Kidney tubule cell (primary cell): ENCODE measurements at regions not wholly inside any gene's neighbourhood (a gene's known extent, or its start where the extent isn't known, plus 50 kb on each side); places are given as distances from the start of the nearest gene placed in this dataset.
"Not testable (repeated sequence)": the region's sequence is repeated elsewhere in the genome, so short reads cannot be mapped to it uniquely, and the experiment has no call there.

ENCODE experiments used
- DNase-seq: peaks from one replicate; pipeline ENCODE4 v3.0.0-alpha.2; 2018; ENCODE audit warnings: low spot score

DNA sequence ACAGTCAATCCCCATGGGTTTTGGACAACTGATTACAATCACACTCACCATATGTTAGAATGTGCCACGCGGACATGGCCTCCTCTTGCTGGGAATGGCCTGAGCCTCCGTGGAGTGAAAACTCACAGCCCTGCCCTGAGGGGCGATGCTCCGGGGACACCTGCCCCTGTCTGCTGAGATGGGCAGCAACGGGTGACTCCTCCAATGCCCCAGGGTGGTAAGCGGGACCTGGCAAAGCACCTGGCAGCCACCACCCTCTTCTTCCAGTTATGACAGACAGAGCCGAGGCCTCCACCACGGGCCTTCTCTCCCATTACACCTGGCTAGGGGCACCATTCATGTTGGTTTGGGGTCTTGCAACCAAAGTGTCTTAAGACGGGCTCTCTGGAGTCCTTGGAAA is 94.9 kb upstream of the COL5A1 start:
- DNase-seq: no peak

DNA sequence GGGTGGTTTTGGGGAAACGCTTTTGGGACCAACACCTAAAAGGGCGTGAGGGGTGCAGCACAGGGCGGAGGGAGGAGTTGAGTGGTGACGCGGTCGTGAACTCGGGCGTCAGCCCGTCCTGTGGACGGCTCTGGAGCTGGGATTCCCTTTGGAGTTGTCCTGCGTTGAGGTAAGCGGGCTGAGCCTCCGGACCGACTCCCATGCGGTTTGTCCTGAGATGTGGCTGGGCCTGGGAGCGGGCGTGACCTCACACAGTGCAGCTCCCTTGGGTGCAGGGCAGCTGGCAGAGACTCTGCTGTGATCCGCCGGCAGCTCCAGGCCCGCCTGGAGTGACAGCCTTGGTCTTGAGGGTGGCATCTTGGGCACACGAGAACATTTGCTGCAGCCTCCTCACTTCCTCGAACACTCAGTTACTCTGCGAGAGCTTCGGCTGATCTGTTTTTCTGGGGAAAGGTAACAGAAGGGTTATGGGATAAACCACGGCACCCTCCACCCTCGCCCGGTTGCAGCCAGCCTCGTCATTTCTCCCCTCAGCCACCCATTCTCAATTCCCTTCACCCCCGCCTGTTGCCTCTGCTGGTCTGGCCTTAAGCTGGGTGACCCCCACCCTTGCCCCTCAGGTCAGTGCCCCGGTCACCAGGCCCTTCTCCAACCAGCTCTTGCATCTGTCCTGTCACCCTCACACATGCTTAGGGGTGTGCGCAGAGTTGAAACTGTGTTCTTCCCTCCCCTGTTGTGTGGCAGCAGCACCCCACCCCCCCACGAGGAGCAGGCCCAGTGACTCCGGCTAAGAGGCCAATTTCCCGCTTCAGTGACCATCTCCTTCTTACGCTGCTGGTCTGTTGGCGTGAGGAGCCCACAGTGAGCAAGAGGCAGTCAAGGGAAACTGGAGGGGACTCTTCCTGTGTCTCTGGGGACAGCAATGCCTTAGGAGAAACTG is 94.2 kb upstream of the COL5A1 start:
- peak; percentile 68 for DNase-seq

DNA sequence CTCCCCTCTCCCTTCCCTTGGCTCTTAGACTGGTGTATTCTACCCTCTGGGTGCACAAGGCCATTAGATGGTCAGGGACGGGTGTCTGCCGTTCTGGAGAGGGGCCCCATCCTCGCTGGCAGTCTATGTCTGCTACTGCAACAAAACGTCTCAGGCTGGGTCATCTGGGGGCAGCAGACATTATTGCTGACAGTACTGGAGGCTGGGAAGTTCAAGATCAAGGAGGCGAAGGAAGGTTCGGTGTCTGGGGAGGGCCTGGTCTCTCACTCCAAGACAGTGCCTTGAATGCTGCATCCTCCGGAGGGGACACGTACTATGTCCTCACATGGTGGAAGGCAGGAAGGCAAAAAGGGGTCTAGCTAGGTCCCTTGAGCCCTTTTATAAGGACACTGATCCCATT is 93.4 kb upstream of the COL5A1 start:
- DNase-seq: no peak

DNA sequence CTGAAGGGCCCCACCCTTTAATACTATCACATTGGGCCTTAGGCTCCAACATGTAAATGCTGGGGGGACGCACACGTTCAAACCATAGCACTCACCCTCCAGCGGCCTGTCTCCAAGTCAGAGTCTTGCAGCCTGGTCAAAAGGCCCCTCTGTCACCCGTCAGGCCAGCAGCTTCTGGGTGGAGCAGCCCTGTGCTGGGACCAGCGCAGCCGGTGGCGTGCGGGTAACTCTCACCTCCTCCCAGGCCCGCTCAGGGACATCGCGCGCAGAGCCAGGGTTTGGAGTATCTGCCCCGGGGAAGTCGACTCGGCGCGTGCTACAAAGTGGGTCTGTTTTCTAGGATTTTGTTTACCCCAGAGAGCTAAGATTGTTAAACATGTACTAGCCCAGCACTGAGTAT is 93.0 kb upstream of the COL5A1 start:
- DNase-seq: no peak

DNA sequence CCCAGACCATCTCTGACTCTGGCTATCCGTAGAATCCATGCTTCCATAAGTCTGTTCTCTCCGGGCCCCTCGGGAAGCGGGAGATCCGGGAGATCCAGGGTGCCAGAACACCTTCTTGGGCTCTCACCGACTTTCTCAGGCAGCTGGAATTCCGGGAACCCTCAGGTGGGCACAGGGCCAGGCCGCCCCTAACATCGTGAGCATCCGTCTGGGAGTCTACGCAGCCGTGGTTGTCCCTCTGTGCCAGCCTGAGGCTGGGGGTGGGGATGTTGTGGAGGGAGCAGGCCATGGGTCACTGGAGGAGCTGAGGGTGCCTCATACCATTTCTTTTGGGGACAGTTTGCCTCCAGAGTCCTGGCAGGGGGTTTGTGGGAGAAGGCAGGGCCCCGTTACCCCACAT is 92.3 kb upstream of the COL5A1 start:
- no peak for DNase-seq

DNA sequence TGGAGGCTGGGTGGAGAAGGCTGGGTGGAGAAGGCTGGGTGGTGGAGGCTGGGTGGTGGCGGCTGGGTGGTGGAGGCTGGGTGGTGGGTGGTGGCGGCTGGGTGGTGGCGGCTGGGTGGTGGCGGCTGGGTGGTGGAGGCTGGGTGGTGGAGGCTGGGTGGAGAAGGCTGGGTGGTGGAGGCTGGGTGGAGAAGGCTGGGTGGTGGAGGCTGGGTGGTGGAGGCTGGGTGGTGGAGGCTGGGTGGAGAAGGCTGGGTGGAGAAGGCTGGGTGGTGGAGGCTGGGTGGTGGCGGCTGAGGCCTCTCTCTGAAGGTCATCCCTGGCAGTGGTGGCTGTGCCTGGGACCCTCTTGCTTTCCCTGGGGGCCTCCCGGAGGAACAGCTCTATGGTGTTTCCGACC is 91.5 kb upstream of the COL5A1 start:
- DNase-seq: not testable (repeated sequence)

DNA sequence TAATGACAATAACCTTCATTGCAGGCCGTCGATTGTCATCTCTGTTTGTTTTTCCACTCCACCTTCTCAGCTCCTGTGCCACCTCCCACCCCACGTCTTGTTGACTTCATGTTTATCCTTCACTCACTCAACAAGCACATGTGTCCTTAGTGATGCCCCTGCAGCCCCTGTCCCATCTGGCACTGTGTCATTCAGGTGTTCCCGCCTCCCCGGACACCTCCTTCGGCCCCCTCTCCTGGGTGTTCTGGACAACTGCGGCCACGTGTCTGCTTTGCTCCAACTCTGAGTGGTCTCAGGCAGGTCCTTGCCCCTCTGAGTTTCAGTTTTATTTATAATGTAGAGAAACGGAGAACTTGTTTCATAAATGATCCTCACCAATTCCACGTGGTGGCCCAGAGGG is 91.0 kb upstream of the COL5A1 start:
- no peak for DNase-seq

DNA sequence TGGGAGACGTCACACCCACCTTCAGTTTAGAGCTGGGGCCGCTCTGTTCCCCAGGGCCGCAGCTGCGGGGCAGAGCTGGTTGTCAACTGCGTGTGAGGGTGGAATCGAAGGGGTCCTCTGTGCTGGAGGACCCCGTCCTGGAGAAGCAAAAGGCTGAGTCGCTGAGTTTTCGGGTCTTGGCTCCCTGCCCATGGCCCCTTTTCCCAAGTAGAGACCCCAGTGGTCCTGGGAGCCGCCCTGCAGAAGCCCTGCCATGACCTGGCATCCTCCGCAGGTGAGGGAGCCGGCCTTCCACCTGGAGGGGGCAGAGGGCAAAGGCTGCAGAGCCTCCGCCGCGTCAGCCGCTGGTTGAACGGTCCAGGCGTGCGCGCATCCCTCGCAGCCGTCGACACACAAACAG is 90.4 kb upstream of the COL5A1 start:
- DNase-seq: no peak

DNA sequence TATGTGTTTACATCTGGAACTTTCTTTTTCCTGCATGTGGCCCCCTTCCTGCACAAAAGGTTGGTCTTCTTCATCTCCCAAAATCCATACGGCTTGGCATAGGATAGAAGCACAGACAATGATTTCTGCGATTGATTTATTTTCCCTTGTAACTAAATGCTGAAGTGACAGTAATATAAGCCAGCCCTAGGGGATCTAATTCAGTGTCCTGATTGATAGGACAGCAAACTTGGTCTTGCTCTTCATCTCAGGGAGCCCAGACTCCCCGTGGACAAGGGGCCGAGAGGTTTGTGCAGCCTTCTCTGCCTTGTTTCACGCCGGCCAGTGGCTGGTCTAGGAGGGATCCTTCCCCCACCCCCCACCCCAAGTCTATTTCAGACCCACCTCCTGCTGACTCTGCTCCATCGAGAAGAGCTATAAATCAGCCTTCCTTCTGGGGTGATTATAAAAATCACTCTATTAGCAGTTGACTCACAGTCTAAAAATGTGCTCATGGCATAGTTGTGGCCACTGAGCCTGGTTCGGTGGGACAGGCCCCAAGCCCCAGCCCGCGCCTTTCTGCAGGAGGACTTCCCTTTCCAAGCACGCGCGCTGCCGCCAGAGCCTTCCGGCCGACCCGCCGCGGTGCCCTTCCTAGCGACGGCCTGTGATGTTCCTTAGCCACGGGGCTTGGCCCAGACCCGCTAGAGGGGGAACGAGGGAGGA is 89.8 kb upstream of the COL5A1 start:
- peak; percentile 82 for DNase-seq

DNA sequence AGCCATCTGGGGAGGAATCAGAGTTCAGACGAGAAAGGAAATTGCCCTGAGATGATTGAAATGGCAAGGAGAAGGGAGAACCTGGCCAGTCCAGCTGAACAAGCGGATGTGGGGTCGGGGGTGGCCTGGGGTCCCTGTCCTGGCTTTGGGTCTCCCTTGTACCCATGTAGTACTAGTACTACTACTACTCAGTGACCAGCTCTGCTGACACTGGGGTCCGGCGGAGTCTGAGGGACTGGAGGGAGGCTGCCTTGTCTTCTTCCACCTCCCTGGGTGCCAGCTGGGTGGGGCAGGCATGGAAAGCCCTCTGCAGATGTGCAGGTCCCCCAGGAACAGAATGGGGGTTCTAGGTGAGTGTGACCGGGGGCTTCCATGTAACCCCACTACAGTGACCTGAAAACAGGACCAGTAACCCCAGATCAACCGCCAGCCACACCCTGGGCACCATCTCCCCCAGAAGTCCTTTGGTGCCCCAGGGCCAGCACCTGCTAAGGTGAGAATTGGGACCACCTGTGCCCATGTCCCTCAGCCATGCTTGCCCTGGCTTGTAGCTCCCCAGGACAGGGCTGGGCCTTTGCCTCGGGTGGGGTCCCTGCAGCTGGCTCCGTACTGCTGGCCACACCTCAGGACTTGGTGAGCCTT is 89.1 kb upstream of the COL5A1 start:
- no peak for DNase-seq

DNA sequence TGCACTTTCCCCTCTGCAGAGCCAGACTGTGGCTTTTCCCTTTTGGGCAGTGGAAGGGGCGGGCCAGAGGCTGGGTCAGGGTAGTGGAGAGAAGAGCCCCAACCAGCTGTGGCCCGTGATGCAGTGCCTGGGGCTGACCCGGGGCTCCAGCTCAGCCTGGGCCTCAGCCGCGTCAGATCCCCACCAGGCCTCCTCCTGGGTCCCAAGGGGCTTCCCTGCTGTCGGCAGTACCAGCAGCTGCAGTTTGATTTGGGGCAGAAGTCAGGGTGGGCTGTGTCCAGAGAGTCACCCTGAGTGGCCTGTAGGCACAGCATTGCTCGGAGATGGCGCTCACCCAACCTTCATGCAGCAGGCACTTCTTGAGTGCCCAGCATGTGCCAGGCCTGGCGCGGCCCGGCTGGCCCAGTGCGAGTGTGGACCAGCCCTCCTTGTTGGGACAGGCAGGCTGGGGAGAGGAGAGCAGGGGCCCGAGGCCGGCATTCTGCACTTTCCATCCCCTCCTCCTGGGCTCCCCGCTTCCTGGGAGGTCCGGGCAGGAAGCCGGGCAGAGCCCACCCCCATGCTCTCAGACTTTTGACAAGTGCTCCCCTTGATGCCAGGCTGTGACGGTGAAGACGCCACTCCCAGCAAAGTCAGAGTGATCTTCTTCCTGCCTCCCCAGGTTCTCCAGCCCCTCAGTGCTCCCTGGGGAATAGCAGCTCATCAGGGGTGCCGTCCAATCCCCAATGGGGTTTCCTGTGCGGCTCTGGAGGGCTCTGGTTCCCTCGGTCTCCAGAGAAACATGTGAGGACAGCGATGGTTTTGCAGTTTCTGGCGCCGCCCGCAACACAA is 88.3 kb upstream of the COL5A1 start:
- DNase-seq: no peak

DNA sequence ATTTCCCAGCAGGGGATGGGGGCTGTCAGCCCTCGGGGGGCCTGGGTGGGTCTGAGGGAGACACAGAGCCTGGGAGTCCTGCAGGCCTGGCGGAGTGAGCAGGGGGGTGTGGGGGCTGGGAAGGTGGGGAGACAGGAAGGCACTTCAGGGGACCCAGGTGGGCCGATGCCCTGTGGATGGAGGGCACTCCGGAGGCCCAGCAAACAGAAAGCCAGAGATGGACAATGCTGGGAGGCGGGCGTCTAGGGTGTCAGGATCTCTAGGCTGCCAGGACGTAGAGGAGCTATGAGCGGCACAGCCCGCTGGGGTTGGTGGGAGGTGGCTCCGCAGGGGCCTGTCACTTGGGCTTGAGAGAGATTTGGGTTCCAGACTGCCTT is 87.6 kb upstream of the COL5A1 start:
- DNase-seq: no peak

DNA sequence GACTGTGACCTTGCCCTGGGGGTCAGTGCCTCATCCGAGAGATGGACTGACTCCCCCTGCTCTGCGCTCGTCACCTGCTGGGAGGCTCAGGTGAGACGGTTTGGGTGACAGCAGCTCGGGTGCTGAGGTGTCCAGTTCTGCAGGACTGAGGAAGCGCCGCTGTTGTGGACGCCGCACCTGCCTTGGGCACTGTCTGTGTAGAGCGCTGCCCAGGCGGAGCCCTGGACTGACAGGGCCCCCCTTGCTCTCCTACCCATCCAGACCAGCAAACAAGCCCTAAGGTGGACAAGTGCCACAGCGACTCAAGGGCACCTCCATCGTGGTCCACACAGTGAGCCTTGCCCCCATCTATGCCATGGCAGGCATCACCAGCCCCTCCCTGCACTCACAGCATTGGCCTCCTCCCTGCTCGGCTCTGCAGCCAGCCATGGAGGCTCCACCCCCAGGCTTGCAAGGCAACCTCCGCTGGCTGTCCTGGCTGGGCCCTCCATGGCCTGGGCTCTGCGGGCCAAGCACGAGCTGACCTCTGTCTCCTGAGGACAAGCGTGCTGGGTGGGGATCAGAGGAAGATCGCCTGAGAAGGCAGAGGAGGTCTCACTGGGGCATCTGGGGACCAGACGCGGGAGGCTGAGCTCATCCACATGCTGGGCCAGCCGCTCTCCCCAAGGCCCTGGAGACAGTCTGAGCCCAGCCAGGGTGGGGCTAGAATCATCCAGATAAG is 87.1 kb upstream of the COL5A1 start:
- no peak for DNase-seq

DNA sequence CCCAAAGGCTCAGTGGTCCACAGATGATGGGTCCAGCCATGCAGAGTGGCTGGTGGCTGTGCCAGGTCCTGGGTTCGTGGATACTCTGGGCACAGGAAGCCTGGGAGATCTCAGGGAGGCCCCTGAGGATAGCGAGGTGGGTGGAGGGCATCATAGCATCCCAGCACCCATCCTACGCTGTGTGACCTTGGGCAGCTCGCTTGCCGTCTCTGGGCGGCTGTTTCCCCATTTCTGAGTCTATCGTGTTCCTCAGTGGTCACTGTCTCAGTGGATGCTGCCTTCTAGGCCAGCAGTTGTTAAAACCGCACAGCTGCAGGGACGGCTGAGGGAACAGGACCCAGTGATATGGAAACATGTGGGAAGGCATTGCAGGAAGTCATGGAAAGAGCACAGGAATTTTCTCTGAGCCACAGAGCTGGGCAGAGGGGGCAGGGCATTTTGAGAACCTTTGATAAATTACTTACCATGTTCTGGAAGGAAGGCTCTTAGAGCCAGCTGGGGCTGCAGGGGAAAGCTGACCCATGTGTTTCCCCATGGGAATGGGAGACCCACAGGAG is 86.4 kb upstream of the COL5A1 start:
- peak; percentile 44 for DNase-seq

DNA sequence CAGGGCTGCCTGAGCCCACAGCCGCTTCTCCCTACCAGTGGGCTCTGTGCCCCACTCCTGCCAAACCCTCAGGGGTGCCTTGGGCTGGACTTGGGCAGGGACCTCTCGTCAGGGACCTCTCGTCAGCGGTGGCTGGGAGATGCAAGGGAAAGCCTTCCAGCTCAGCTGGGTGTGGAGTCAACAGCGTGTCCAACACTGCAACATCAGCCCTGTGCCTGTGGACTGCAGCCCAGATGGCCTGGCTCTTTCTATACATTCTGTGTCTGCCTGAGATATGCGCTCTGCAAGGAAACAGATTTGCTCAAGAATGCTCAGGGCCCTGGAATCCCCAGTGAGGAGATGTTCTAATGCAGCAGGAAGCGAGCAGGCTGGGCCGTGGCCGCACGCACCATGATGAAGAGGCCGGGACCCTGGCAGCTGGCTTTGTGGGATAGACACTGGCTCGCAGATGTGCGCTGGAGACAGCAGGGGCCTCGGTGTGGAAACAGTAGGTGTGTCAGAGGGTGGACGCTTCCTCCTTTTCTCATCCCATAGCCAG is 85.0 kb upstream of the COL5A1 start:
- DNase-seq: no peak

DNA sequence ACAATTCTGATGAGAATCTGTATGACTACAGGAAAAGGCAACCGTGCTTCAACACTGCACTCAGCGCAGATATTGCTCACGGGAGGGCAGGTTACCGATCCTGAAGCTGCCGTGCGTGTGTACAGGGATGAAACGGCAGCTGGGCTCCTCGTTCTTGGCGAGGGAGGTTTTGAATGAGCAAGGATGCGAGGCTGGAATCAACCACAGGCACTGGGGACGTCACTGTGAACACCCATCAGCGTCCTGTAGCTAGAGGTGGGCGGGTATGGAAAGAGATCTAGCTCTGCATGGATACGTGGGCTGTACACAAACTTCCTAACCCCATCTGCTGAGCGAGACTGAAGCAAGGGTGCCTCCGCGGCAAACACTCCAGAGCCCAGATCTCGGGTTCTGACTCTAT is 84.3 kb upstream of the COL5A1 start:
- DNase-seq: no peak

DNA sequence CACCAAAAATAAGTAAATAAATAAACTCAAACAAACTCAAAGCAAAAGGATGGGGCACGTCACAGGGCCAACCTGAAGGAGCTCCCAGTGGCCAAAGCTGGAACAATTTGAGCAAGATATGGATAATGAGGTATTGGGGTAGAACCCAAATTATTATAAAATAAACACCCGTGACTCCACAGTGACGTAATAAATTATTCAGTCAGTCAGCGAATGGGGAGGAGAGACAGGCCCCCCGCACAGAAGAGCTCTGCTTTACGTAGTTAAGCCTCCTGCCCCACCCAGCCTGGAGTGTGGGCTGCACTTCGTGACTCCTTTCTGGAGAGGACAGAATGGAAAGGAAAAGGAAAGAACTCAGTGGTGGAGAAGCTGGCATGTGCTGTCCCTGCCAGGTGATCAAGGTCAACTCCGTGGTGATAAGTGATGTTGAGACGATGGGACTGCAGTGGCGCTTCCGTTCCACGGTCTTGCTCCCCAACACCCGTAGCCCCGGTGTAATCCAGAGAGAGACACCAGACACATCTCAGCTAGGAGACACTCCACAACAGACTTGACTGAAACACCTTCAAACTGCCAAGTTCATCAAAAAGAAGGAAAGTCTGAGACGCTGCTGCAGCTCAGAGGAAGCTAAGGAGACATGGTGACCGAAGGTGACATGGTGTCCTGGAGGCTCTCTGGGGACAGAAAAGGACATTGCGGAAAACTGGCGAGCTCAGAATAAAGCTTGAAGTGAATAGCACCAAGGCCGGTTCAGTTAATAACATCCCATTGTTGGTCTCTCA is 83.3 kb upstream of the COL5A1 start:
- DNase-seq: no peak

DNA sequence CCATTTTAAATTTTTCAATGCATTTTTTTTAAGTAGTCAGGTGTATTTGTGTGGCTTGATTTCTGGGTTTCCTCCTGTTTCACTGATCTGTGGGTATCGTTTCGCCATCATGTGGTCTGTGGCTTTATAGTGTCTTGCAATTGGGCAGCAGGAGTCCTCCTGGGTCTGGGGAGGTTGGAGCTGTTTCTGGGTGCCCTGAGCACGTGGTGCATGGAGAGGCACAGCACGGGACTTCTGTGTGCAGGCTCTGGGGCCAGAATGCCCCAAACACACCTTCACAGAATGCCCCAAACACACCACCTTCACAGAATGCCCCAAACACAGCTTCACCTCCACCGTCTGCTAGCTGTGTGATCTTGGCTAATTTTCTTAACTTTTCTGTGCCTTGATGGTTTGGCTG is 82.6 kb upstream of the COL5A1 start:
- no peak for DNase-seq

DNA sequence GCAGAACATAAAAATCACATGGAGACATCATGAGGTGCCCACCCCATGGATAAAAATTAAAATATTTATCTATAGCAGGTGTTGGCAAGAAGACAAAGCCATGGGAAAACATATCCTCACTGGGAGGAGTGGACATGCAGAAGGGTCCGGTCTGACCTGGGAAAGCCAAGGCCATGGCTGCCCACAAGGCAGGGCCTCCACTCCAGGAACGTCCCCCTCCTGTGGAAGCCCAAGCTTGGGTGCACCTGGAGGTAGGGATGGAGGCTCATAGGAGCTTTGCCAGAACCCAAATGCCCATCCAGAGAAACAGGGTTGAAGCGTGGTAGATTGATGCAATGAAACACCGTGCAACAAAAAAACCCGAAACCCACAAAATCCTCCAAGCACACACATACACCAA is 81.4 kb upstream of the COL5A1 start:
- DNase-seq: no peak

DNA sequence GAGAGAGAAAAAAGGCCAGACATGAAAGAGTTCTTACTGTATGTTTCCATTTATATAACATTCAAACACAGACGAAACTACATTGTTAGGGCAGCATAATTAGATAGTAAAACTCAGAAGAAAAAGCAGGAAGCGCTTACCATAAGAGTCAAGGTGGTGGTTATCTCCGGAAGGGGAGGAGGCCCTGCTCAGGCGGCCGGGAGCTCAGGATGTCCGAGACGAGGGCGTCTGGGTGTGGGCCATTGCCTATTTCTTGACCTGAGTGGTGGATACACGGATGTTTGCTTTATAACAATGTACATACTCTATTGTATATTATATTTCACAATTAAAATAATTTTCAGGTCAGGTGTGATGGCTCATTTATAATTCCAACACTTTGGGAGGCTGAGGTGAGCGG is 80.9 kb upstream of the COL5A1 start:
- no peak for DNase-seq
